HepG2 (cell line): ENCODE measurements at regions not wholly inside any gene's neighbourhood (a gene's known extent, or its start where the extent isn't known, plus 50 kb on each side); places are given as distances from the start of the nearest gene placed in this dataset.

ENCODE experiments used
- ATAC-seq: fragments of 200-7000 bp; cut with Tn5 transposase; 3 replicates; pipeline ENCODE4 v1.9.1; 2020; ENCODE audit warnings: mild to moderate bottlenecking, moderate library complexity
- BruUV-seq: library from RNA; stranded (reverse); fragments of 400-500 nt; replicated peaks from 2 replicates; lab custom pipeline; 2021; lab: Mats Ljungman, UMichigan
- CTCF ChIA-PET: fragments of 300-600 bp; formaldehyde crosslinking; extraction: SDS; loops from one replicate; lab custom pipeline; 2021; ENCODE audit warnings: low total read pairs, inconsistent platforms, low intra/inter-chr PET ratio; lab: Yijun Ruan, JAX
- POLR2A ChIA-PET: fragments of 350-600 bp; sonication (Branson Sonifier 250); formaldehyde crosslinking; loops from one replicate; lab custom pipeline; 2020; ENCODE audit warnings: antibody characterized with exemption, inconsistent platforms; lab: Yijun Ruan, JAX
- DNase-seq: peaks from one replicate; pipeline ENCODE4 v3.0.0-alpha.2; 2015; ENCODE audit warnings: low spot score
- FAIRE-seq: peaks from 3 replicates; lab custom pipeline; 2011; peaks lifted over from hg19 to GRCh38; lab: Jason Lieb, UNC
- H2AFZ ChIP-seq: one replicate; pipeline ENCODE4 v1.6.1; 2011; ENCODE audit warnings: low read length, inconsistent platforms
- H3K27ac ChIP-seq: fragments of 300-600 bp; 3 replicates; pipeline ENCODE4 v1.8.0; 2011; ENCODE audit warnings: mixed run types, mild to moderate bottlenecking, mixed read lengths, low read length, inconsistent platforms; ENCODE audit not compliant: insufficient read depth; ENCODE audit errors: extremely low read length
- H3K27me3 ChIP-seq, 2 experiments: fragments of 200-600 bp in 1 of 2; 2 replicates in 1 of 2; 3 replicates in 1 of 2; pipeline versions ENCODE4 v1.6.0 to v1.8.0; 2011; ENCODE audit warnings: low read length in 2 of 2, mild to moderate bottlenecking in 2 of 2, moderate library complexity in 2 of 2, inconsistent platforms in 1 of 2; ENCODE audit not compliant: insufficient read depth in 2 of 2, control insufficient read depth in 1 of 2
- H3K36me3 ChIP-seq, 2 experiments: fragments of 200-600 bp in 1 of 2; replicated peaks in 1 of 2; 2 replicates in 1 of 2; 3 replicates in 1 of 2; pipeline versions ENCODE4 v1.5.1 to v1.8.0; 2011; ENCODE audit warnings: low read length in 2 of 2, inconsistent platforms in 1 of 2; ENCODE audit not compliant: insufficient read depth in 2 of 2, control insufficient read depth in 1 of 2
- H3K4me1 ChIP-seq: 2 replicates; pipeline ENCODE4 v1.5.1; 2012; ENCODE audit warnings: low read length, inconsistent platforms; ENCODE audit not compliant: insufficient read depth
- H3K4me2 ChIP-seq: 2 replicates; pipeline ENCODE4 v1.6.0; 2011; ENCODE audit warnings: low read depth, low read length, inconsistent platforms
- H3K4me3 ChIP-seq, 3 experiments: fragments of 200-600 bp in 1 of 3; sonication (generic), shearing (Covaris generic) in 1 of 3; replicated peaks in 1 of 3; 2 replicates each; pipeline ENCODE4 v1.5.1; 2011 to 2016; ENCODE audit warnings: low read length in 3 of 3, inconsistent platforms in 2 of 3, low read depth in 2 of 3, mild to moderate bottlenecking in 2 of 3, control low read depth in 1 of 3, mixed read lengths in 1 of 3; ENCODE audit not compliant: insufficient read depth in 1 of 3
- H3K79me2 ChIP-seq: one replicate; pipeline ENCODE4 v1.6.1; 2011; ENCODE audit warnings: low read length, inconsistent platforms; ENCODE audit not compliant: insufficient read depth
- H3K9ac ChIP-seq: 2 replicates; pipeline ENCODE4 v1.6.0; 2011; ENCODE audit warnings: mild to moderate bottlenecking, low read depth, low read length, inconsistent platforms; ENCODE audit not compliant: insufficient read depth
- H3K9me3 ChIP-seq: 2 replicates; pipeline ENCODE4 v1.5.1; 2012; ENCODE audit warnings: mild to moderate bottlenecking, low read length
- H4K20me1 ChIP-seq: 2 replicates; pipeline ENCODE4 v1.6.0; 2011; ENCODE audit warnings: inconsistent platforms, mild to moderate bottlenecking, low read length, moderate library complexity; ENCODE audit not compliant: insufficient read depth
- ELF1 ChIP-seq: sonication (generic); formaldehyde crosslinking; IDR thresholded peaks from 2 replicates; pipeline ENCODE4 v1.4.0; 2020; ENCODE audit warnings: missing genetic modification reagents
- IRF2 ChIP-seq: IDR thresholded peaks from 2 replicates; pipeline ENCODE4 v1.6.1; 2018; ENCODE audit warnings: missing genetic modification reagents, missing compliant biosample characterization
- KDM6A ChIP-seq: IDR thresholded peaks from 2 replicates; pipeline ENCODE4 v1.6.1; 2016; ENCODE audit warnings: low read depth
- MAFG ChIP-seq: sonication (generic); formaldehyde crosslinking; IDR thresholded peaks from 2 replicates; pipeline ENCODE4 v1.5.1; 2020; ENCODE audit warnings: mild to moderate bottlenecking, missing genetic modification reagents
- NFE2L2 ChIP-seq: fragments of 150-350 bp; IDR thresholded peaks from 2 replicates; pipeline ENCODE4 v1.6.1; 2014; ENCODE audit warnings: low read length
- POLR2A ChIP-seq, 2 experiments: IDR thresholded peaks; 2 replicates each; pipeline ENCODE4 v1.6.1; 2011; ENCODE audit warnings: low read depth in 2 of 2, low read length in 2 of 2, mild to moderate bottlenecking in 1 of 2, moderate library complexity in 1 of 2; ENCODE audit not compliant: insufficient read depth in 1 of 2
- SALL2 ChIP-seq: sonication (generic); formaldehyde crosslinking; IDR thresholded peaks from 2 replicates; pipeline ENCODE4 v1.8.1; 2023; ENCODE audit warnings: mild to moderate bottlenecking, missing genetic modification reagents, inconsistent platforms
- TCF12 ChIP-seq, 2 experiments: fragments of 450-650 bp in 1 of 2; sonication (generic) in 1 of 2; formaldehyde crosslinking in 1 of 2; IDR thresholded peaks; 2 replicates each; pipeline versions ENCODE4 v1.6.1 to v1.8.0; 2017 to 2022; ENCODE audit warnings: antibody characterized with exemption in 1 of 2, mild to moderate bottlenecking in 1 of 2, missing genetic modification reagents in 1 of 2, moderate library complexity in 1 of 2
- ZFYVE20 ChIP-seq: sonication (generic); formaldehyde crosslinking; IDR thresholded peaks from 2 replicates; pipeline ENCODE4 v1.8.0; 2023; ENCODE audit warnings: low read depth, mild to moderate bottlenecking, moderate library complexity, missing genetic modification reagents, borderline replicate concordance
- ZNF138 ChIP-seq: sonication (generic); formaldehyde crosslinking; IDR thresholded peaks from 2 replicates; pipeline ENCODE4 v1.5.0; 2020; ENCODE audit warnings: mild to moderate bottlenecking, low read depth, missing genetic modification reagents
- ZNF207 ChIP-seq: fragments of 450-650 bp; IDR thresholded peaks from 2 replicates; pipeline ENCODE4 v1.6.1; 2016; ENCODE audit warnings: antibody characterized with exemption, borderline replicate concordance
- ZNF24 ChIP-seq: fragments of 450-650 bp; IDR thresholded peaks from 2 replicates; pipeline ENCODE4 v1.6.1; 2017; ENCODE audit warnings: antibody characterized with exemption, mild to moderate bottlenecking
- ZNF557 ChIP-seq: sonication (generic); formaldehyde crosslinking; IDR thresholded peaks from 2 replicates; pipeline ENCODE4 v1.4.0; 2020; ENCODE audit warnings: missing genetic modification reagents
- ZNF644 ChIP-seq: IDR thresholded peaks from 2 replicates; pipeline ENCODE4 v1.6.1; 2016; ENCODE audit warnings: low read depth
- ZNF879 ChIP-seq: sonication (generic); formaldehyde crosslinking; IDR thresholded peaks from 2 replicates; pipeline ENCODE4 v1.8.1; 2023; ENCODE audit warnings: missing genetic modification reagents
- ZSCAN20 ChIP-seq: sonication (generic); formaldehyde crosslinking; IDR thresholded peaks from 2 replicates; pipeline ENCODE4 v1.4.0; 2020; ENCODE audit warnings: missing genetic modification reagents, mild to moderate bottlenecking, borderline replicate concordance
- WGBS: methylation state at CpG from one replicate; pipeline ENCODE4 v1.1.6; 2017; ENCODE audit warnings: low lambda C conversion rate; 5-methylcytosine and 5-hydroxymethylcytosine counted together
- in situ Hi-C: cut with HindIII; loops from 2 replicates; pipeline ENCODE4 v1.10.0; 2017; ENCODE audit warnings: low pct_unique_long_range_greater_than_20kb; ENCODE audit not compliant: extremely low pct_ligation_motif_present
- intact Hi-C: fragments of 100-400 bp; cut with micrococcal nuclease; formaldehyde crosslinking; loops from one replicate; pipeline ENCODE4 v1.10.0; 2022; ENCODE audit not compliant: unreplicated experiment
- TF ChIP-seq, protein P1 (sequence below): sonication (generic); formaldehyde crosslinking; IDR thresholded peaks from 2 replicates; pipeline ENCODE4 v1.4.0; 2020; ENCODE audit warnings: mild to moderate bottlenecking, low read depth, missing genetic modification reagents
- TF ChIP-seq, protein P2 (sequence below): sonication (generic); formaldehyde crosslinking; IDR thresholded peaks from 2 replicates; pipeline ENCODE4 v1.5.0; 2020; ENCODE audit warnings: mild to moderate bottlenecking, missing genetic modification reagents, borderline replicate concordance

DNA sequence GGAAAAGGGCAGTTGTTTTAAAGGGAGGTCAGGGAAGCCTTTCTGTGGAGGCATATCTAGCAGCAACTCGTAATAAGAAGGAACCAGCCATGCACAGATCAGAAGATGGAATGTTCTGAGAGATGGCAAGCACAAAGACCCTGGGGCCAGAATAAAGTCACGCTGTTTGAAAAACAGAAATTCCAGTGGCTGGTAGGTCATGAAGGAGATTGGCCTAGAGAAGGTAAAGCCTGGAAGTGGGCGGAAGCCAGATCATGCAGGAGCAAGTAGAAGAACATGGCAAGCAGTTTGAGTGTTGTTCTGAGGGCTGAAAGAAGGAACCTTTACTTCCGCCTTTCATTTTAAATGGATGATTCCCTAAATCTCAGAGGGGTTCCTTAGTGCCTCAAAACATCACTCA is 208.1 kb upstream of the PPP2R3A start:
- H3K27ac ChIP-seq, result no peak overlapping the region
- no peaks in the 10 kb centered on the region for H3K9me3 ChIP-seq

More for the DNA sequence above, 208.1 kb upstream of the PPP2R3A start:
- CTCF ChIA-PET, result no interaction called here
- H3K9ac ChIP-seq, result no peak overlapping the region
- ATAC-seq (no peak), FAIRE-seq (no peak), DNase-seq (no peak)
- in situ Hi-C loops (no loop called here), intact Hi-C loops (no loop called here)
- H3K79me2 ChIP-seq, result no peaks in the 10 kb centered on the region
- H3K4me2 ChIP-seq, result no peak overlapping the region
- H2AFZ ChIP-seq, result no peak overlapping the region
- POLR2A ChIA-PET, result no interaction called here
- no peaks in the 10 kb centered on the region for H3K36me3 ChIP-seq
- H3K4me3 ChIP-seq, result no peak overlapping the region
- no TSS peak for BruUV-seq
- no peaks in the 10 kb centered on the region for H3K4me1 ChIP-seq
- 3% methylated on average over 4 of the region's 4 CpGs for WGBS
- H3K27me3 ChIP-seq, result no peaks in the 10 kb centered on the region
- H4K20me1 ChIP-seq, result no peaks in the 10 kb centered on the region
- TF ChIP-seq TCF12 (IDR thresholded peaks at IDR 0.05), result no peak
- no peak for TF ChIP-seq TCF12 (CRISPR knock-in tag; IDR thresholded peaks at IDR 0.05)
- no peak for TF ChIP-seq POLR2A (IDR thresholded peaks at IDR 0.05; ENCODE audit: insufficient read depth in 1 of 2, low read depth in 2 of 2, low read length in 2 of 2)
- TF ChIP-seq ZNF138 (CRISPR knock-in tag), result no peak
- TF ChIP-seq ELF1 (CRISPR knock-in tag), result no peak
- TF ChIP-seq IRF2 (CRISPR knock-in tag), result no peak
- no peak for TF ChIP-seq ZNF24
- TF ChIP-seq SALL2 (CRISPR knock-in tag), result no peak
- TF ChIP-seq ZNF644 (CRISPR knock-in tag), result no peak
- no peak for TF ChIP-seq ZNF879 (CRISPR knock-in tag)
- no peak for TF ChIP-seq MAFG
- TF ChIP-seq KDM6A (CRISPR knock-in tag), result no peak
- no peak for TF ChIP-seq ZNF557
- no peak for TF ChIP-seq ZFYVE20 (CRISPR knock-in tag)
- TF ChIP-seq ZSCAN20, result no peak
- TF ChIP-seq, protein P1, sequence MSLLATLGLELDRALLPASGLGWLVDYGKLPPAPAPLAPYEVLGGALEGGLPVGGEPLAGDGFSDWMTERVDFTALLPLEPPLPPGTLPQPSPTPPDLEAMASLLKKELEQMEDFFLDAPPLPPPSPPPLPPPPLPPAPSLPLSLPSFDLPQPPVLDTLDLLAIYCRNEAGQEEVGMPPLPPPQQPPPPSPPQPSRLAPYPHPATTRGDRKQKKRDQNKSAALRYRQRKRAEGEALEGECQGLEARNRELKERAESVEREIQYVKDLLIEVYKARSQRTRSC (CRISPR knock-in tag), result no peak
- no peak for TF ChIP-seq NFE2L2
- TF ChIP-seq ZNF207, result no peak
- TF ChIP-seq, protein P2, sequence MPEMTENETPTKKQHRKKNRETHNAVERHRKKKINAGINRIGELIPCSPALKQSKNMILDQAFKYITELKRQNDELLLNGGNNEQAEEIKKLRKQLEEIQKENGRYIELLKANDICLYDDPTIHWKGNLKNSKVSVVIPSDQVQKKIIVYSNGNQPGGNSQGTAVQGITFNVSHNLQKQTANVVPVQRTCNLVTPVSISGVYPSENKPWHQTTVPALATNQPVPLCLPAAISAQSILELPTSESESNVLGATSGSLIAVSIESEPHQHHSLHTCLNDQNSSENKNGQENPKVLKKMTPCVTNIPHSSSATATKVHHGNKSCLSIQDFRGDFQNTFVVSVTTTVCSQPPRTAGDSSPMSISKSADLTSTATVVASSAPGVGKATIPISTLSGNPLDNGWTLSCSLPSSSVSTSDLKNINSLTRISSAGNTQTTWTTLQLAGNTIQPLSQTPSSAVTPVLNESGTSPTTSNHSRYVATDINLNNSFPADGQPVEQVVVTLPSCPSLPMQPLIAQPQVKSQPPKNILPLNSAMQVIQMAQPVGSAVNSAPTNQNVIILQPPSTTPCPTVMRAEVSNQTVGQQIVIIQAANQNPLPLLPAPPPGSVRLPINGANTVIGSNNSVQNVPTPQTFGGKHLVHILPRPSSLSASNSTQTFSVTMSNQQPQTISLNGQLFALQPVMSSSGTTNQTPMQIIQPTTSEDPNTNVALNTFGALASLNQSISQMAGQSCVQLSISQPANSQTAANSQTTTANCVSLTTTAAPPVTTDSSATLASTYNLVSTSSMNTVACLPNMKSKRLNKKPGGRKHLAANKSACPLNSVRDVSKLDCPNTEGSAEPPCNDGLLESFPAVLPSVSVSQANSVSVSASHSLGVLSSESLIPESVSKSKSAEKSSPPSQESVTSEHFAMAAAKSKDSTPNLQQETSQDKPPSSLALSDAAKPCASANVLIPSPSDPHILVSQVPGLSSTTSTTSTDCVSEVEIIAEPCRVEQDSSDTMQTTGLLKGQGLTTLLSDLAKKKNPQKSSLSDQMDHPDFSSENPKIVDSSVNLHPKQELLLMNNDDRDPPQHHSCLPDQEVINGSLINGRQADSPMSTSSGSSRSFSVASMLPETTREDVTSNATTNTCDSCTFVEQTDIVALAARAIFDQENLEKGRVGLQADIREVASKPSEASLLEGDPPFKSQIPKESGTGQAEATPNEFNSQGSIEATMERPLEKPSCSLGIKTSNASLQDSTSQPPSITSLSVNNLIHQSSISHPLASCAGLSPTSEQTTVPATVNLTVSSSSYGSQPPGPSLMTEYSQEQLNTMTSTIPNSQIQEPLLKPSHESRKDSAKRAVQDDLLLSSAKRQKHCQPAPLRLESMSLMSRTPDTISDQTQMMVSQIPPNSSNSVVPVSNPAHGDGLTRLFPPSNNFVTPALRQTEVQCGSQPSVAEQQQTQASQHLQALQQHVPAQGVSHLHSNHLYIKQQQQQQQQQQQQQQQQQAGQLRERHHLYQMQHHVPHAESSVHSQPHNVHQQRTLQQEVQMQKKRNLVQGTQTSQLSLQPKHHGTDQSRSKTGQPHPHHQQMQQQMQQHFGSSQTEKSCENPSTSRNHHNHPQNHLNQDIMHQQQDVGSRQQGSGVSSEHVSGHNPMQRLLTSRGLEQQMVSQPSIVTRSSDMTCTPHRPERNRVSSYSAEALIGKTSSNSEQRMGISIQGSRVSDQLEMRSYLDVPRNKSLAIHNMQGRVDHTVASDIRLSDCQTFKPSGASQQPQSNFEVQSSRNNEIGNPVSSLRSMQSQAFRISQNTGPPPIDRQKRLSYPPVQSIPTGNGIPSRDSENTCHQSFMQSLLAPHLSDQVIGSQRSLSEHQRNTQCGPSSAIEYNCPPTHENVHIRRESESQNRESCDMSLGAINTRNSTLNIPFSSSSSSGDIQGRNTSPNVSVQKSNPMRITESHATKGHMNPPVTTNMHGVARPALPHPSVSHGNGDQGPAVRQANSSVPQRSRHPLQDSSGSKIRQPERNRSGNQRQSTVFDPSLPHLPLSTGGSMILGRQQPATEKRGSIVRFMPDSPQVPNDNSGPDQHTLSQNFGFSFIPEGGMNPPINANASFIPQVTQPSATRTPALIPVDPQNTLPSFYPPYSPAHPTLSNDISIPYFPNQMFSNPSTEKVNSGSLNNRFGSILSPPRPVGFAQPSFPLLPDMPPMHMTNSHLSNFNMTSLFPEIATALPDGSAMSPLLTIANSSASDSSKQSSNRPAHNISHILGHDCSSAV (CRISPR knock-in tag), result no peak
- TF ChIP-seq, all 625 proteins: peak for 0
